Type B pancreatic cell (in vitro differentiated cells): ENCODE measurements at regions not wholly inside any gene's neighbourhood (a gene's known extent, or its start where the extent isn't known, plus 50 kb on each side); places are given as distances from the start of the nearest gene placed in this dataset.

Source experiments
- DNase-seq: peaks from one replicate; pipeline ENCODE4 v3.0.0; 2021; ENCODE audit warnings: mixed read lengths; ENCODE audit not compliant: unreplicated experiment; ENCODE audit errors: extremely low spot score
- H3K27ac Mint-ChIP-seq: 2 replicates; pipeline ENCODE4 v1.8.0; 2021; ENCODE audit warnings: mild to moderate bottlenecking, mixed read lengths
- H3K27me3 Mint-ChIP-seq: 2 replicates; pipeline ENCODE4 v1.8.0; 2021; ENCODE audit warnings: mixed read lengths
- H3K36me3 Mint-ChIP-seq: 2 replicates; pipeline ENCODE4 v1.8.0; 2021; ENCODE audit warnings: mixed read lengths
- H3K4me1 Mint-ChIP-seq: one replicate; pipeline ENCODE4 v1.8.0; 2021; ENCODE audit warnings: mixed read lengths; ENCODE audit not compliant: unreplicated experiment
- H3K4me3 Mint-ChIP-seq: 2 replicates; pipeline ENCODE4 v1.8.0; 2021; ENCODE audit warnings: mild to moderate bottlenecking, mixed read lengths
- H3K9me3 Mint-ChIP-seq: 2 replicates; pipeline ENCODE4 v1.8.0; 2021; ENCODE audit warnings: mixed read lengths
- TF ChIP-seq, protein P1 (sequence below): fragments of 200-600 bp; sonication (generic); conservative IDR thresholded peaks from 2 replicates; pipeline ENCODE4 v1.5.0; 2021; ENCODE audit warnings: antibody characterized with exemption, mild to moderate bottlenecking

DNA sequence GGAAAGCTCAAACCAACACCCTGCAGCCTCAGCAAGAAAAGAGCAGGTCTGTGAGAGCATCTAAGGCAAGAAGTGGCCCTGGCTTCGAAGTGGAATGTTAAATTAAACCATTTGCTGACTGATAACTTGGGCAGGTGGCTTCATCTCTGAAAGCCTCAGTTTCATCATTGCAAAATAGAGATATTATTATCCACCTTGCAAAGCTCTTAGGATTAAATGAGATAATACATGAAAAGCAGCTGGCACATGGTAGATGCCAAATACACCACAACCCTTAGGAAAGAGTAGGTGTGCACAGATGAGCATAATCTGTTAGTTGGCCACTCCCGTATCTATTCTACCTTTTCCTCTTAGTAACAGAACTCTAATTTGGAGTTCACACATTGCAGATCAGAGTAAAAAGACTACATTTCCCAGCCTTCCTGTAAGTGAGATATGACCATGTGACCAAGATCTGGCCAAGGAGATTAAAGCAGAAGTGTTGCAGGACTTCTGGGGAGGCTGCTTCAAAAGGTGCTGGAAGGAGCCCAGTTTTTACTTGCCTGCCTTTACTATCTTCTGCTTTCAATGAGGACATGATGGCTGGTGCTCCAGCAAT lies 288.7 kb downstream of the SOX9 start:
- H3K4me3 Mint-ChIP-seq = no peak overlapping the region
- peaks cover 70% of the 10 kb centered on the region for H3K4me1 Mint-ChIP-seq
- peak overlapping the region; percentile 5 for H3K27ac Mint-ChIP-seq
- peaks cover 6% of the 10 kb centered on the region for H3K9me3 Mint-ChIP-seq
- no peaks in the 10 kb centered on the region for H3K27me3 Mint-ChIP-seq
- TF ChIP-seq, protein P1, sequence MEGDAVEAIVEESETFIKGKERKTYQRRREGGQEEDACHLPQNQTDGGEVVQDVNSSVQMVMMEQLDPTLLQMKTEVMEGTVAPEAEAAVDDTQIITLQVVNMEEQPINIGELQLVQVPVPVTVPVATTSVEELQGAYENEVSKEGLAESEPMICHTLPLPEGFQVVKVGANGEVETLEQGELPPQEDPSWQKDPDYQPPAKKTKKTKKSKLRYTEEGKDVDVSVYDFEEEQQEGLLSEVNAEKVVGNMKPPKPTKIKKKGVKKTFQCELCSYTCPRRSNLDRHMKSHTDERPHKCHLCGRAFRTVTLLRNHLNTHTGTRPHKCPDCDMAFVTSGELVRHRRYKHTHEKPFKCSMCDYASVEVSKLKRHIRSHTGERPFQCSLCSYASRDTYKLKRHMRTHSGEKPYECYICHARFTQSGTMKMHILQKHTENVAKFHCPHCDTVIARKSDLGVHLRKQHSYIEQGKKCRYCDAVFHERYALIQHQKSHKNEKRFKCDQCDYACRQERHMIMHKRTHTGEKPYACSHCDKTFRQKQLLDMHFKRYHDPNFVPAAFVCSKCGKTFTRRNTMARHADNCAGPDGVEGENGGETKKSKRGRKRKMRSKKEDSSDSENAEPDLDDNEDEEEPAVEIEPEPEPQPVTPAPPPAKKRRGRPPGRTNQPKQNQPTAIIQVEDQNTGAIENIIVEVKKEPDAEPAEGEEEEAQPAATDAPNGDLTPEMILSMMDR = no peak
- peaks cover 34% of the 10 kb centered on the region for H3K36me3 Mint-ChIP-seq
- no peak for DNase-seq

DNA sequence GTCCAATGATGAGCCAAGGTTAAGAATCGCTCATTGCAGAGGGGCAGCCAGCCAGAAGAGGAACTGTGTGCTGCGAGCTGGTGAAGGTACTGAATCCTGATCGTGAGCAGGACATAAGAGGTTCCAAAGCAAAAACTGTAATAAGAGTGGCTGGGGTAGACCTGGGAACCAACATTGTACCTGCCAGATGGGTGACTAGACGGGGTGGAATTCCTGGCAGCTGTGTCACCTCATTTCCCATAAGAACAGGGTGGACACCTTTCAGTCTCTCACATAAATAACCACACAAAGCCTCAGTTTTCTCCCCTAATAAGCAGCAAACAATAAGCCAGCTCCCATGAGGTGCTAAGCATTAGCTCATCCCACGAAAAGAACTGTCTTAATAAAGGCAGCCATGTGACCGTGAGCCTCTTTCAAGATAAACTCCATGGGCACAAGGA lies 290.3 kb downstream of the SOX9 start:
- TF ChIP-seq, protein P1 = no peak
- no peak for DNase-seq
- Mint-ChIP-seq H3K4me1 (peaks cover 71% of the 10 kb centered on the region), H3K27me3 (no peaks in the 10 kb centered on the region), H3K9me3 (peaks cover 6% of the 10 kb centered on the region), H3K4me3 (no peak overlapping the region), H3K36me3 (peaks cover 43% of the 10 kb centered on the region), H3K27ac (no peak overlapping the region)

DNA sequence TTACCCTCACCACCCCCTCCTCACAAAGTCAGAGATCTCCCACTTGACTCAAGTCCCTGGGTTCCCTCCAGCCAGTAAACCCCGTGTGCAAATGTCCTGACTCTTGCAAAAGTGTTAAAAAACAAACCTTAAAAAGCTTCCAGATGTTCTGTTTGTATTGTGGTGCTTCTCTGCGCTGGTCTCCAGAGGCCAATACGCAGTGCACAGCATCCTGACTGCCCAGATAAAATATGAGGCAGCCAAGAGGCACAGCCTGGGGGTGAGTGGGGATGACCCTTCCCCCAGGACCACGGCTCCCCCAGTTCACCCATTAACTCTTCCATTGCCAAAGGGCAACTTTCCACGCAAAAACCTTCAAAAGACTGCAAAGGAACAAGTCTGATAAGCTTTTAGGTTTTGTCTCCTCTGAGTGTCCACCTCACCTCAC lies 291.8 kb downstream of the SOX9 start:
- DNase-seq = no peak
- Mint-ChIP-seq H3K9me3 (peaks cover 6% of the 10 kb centered on the region), H3K36me3 (peaks cover 46% of the 10 kb centered on the region), H3K27me3 (no peaks in the 10 kb centered on the region), H3K4me1 (peaks cover 60% of the 10 kb centered on the region), H3K4me3 (peak overlapping the region; percentile 12), H3K27ac (peak overlapping the region; percentile 63)
- TF ChIP-seq, protein P1 = no peak

DNA sequence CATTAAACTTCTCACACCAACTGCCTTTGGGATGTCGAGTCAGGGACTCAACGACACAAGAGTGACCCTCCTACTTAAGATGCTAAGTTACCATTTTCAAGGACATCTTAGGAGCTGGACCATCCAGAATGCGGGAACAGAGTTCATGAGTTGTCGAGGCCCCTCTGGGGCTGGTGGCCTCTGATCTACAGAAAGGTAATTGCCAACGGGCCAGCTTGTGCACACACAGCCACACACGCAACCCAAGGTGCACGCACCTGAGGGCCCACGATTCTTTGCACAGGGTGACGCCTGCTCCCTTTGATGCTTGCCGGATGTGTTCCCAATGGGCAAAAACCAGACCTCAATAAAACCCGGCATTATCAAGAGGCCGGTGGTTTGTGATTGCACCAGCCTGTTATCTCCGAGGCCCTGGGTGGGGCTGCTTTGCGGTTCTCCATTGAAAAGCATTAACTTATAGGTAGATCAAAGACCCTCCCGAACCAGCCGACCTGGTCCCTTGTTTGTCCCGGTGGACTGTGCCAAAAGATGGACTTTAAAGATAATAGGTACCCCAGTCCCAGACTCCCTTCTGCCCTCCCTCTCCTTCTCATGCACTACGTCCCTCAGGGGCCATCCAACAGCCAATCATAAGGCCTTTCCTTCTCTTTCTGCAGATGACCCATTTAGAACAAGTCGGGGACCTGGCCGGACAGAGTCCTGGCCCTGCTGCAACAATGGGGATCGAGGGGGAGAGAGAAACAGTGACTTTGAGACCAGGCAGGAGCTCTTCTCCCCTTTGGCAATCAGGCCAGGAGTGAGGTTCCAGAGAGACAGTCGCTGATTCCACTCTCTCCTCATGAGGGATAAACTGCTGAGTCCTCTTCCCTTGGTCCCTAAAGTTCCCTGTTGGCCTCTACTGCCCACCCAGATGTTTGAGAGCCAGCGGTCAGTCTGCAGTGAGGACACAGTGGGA lies 292.5 kb downstream of the SOX9 start:
- Mint-ChIP-seq H3K9me3 (peaks cover 10% of the 10 kb centered on the region), H3K27me3 (no peaks in the 10 kb centered on the region), H3K4me3 (peak overlapping the region; percentile 12), H3K27ac (peak overlapping the region; percentile 63), H3K36me3 (peaks cover 47% of the 10 kb centered on the region), H3K4me1 (peaks cover 53% of the 10 kb centered on the region)
- DNase-seq = no peak
- TF ChIP-seq, protein P1 = no peak

DNA sequence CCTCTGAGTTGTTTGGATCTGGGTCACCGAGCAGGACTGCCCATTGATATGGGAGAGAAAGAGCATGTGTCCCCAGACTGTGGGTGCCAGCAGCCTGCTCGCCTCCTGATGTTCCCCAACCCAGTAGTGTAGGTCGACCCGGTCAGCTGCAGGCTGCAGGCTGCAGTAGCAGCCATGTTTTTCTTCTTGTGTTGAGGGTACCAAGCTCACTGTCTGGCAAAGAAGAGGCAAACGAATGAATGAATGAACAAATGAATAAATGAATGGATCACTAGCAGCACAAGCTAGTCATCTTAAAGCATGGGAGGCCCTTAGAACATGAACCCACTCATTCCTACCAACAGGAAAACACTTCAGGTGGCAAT lies 293.2 kb downstream of the SOX9 start:
- Mint-ChIP-seq H3K9me3 (peaks cover 15% of the 10 kb centered on the region), H3K27ac (peak overlapping the region; percentile 63), H3K4me1 (peaks cover 50% of the 10 kb centered on the region), H3K4me3 (no peak overlapping the region), H3K36me3 (peaks cover 51% of the 10 kb centered on the region), H3K27me3 (no peaks in the 10 kb centered on the region)
- DNase-seq = no peak
- TF ChIP-seq, protein P1 = no peak
